ENCODE measurements at regions not wholly inside any gene's neighbourhood (a gene's known extent, or its start where the extent isn't known, plus 50 kb on each side); places are given as distances from the start of the nearest gene placed in this dataset.

DNA sequence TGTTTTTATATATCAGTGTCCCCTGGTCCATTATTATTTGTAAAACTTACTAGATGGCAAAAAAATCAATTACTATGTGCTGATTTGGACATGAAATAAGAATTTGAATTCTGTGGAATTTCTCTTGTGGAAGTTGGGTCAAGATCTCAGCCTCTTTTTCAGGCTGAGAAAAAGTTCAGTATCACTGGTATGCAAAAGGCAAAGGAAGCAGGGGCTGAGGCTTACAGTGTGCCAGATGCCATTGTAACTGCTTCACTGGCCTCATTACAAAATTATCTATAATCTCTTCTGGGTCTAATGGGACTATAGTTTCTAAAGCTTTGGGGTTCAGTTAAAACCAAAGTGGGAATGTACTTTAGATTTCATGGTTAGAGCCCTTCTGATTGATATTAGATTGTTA is 125.9 kb upstream of the SLC7A14 start:
- H3K4me3 ChIP-seq (ENCODE audit: extremely low read depth in 1 of 4, insufficient read depth in 2 of 4, low read depth in 3 of 4, low read length in 4 of 4), result no peak overlapping the region
- POLR2A ChIA-PET (ENCODE audit: partially characterized antibody), result no interaction called here

More for the DNA sequence above, 125.9 kb upstream of the SLC7A14 start:
- H2AFZ ChIP-seq (ENCODE audit: low read length), result no peak overlapping the region
- H3K23ac ChIP-seq (ENCODE audit: insufficient read length), result no peak overlapping the region
- DNase-seq (ENCODE audit: low read depth in 1 of 2, low spot score in 2 of 2), result no peak
- no peaks in the 10 kb centered on the region for H3K36me3 ChIP-seq (ENCODE audit: control insufficient read depth in 2 of 4, insufficient read depth in 4 of 4, low read length in 3 of 4)
- no peak overlapping the region for H4K91ac ChIP-seq (replicated peaks; ENCODE audit: insufficient read length, low read length)
- TF ChIP-seq KDM1A (IDR thresholded peaks at IDR 0.05; ENCODE audit: borderline replicate concordance, low read length) (no peak), EGR1 (IDR thresholded peaks at IDR 0.05; ENCODE audit: borderline replicate concordance, low read depth, low read length) (no peak), SP2 (IDR thresholded peaks at IDR 0.05; ENCODE audit: low read length) (no peak), BCL11A (IDR thresholded peaks at IDR 0.05; ENCODE audit: low read depth in 2 of 2, low read length in 2 of 2) (no peak), TEAD4 (IDR thresholded peaks at IDR 0.05; ENCODE audit: low read depth, low read length) (no peak)
- TF ChIP-seq, protein P1, sequence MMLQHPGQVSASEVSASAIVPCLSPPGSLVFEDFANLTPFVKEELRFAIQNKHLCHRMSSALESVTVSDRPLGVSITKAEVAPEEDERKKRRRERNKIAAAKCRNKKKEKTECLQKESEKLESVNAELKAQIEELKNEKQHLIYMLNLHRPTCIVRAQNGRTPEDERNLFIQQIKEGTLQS (IDR thresholded peaks at IDR 0.05; ENCODE audit: insufficient read depth, low read depth, low read length), result no peak
- H4K5ac ChIP-seq (ENCODE audit: insufficient read length, low read depth, low read length), result no peak overlapping the region
- H3K18ac ChIP-seq (ENCODE audit: extremely low read depth, low read length), result no peak overlapping the region
- H2BK5ac ChIP-seq (ENCODE audit: low read depth, low read length), result no peak overlapping the region
- no peak overlapping the region for H2BK15ac ChIP-seq (ENCODE audit: low read length)
- no peak overlapping the region for H3K4ac ChIP-seq (replicated peaks; ENCODE audit: insufficient read length, low read depth, low read length)
- H3K79me1 ChIP-seq (ENCODE audit: low read depth, low read length), result no peaks in the 10 kb centered on the region
- CTCF ChIA-PET (ENCODE audit: partially characterized antibody), result interaction anchor here (1.1 to 1.8 kb wide), 2 partner anchors 22 to 298 kb away, joined by 3 to 5 read pairs; no protein-coding TSS in a partner anchor
- no peaks in the 10 kb centered on the region for H3K23me2 ChIP-seq (ENCODE audit: low read depth, low read length)
- no peaks in the 10 kb centered on the region for H3K79me2 ChIP-seq (ENCODE audit: control insufficient read depth in 1 of 2, insufficient read depth in 2 of 2, low read length in 2 of 2)
- no peak overlapping the region for H4K8ac ChIP-seq (ENCODE audit: extremely low read depth, insufficient read depth, low read length)
- peaks cover 0 to 1% (median 0%) of the 10 kb centered on the region in 4 experiments; a peak in 1 of 7 replicates for H3K27me3 ChIP-seq (replicated peaks in 1 of 4; ENCODE audit: control insufficient read depth in 3 of 4, extremely low read depth in 1 of 4, insufficient read depth in 3 of 4, low read length in 3 of 4)
- H3K56ac ChIP-seq (replicated peaks; ENCODE audit: insufficient read length, low read depth, low read length), result no peak overlapping the region
- H3K27ac ChIP-seq (ENCODE audit: low read depth, low read length), result no peak overlapping the region
- H3K14ac ChIP-seq (ENCODE audit: insufficient read length), result no peak overlapping the region
- no peak for FAIRE-seq
- no peak overlapping the region for H2AK5ac ChIP-seq (ENCODE audit: low read depth, low read length)
- H3K9me3 ChIP-seq (ENCODE audit: insufficient read depth in 2 of 2, low read depth in 1 of 2, low read length in 1 of 2), result no peaks in the 10 kb centered on the region
- no peaks in the 10 kb centered on the region for H4K20me1 ChIP-seq (replicated peaks in 1 of 2; ENCODE audit: control insufficient read depth in 1 of 2, insufficient read depth in 2 of 2, low read length in 2 of 2)
- no peak overlapping the region for H2BK120ac ChIP-seq (replicated peaks; ENCODE audit: low read depth, low read length)
- no peak overlapping the region for H3K9ac ChIP-seq (replicated peaks in 1 of 4; ENCODE audit: extremely low read depth in 1 of 4, low read depth in 3 of 4, low read length in 3 of 4)
- H3K4me1 ChIP-seq (replicated peaks in 1 of 4; ENCODE audit: control insufficient read depth in 3 of 4, insufficient read depth in 4 of 4, low read length in 3 of 4), result no peaks in the 10 kb centered on the region
- H3K4me2 ChIP-seq (ENCODE audit: insufficient read depth in 1 of 2, low read depth in 2 of 2, low read length in 2 of 2), result no peak overlapping the region
- no peak overlapping the region for H2BK12ac ChIP-seq (ENCODE audit: low read depth, low read length)
- no peak overlapping the region for H2BK20ac ChIP-seq (ENCODE audit: low read length)
